ENCODE measurements at regions not wholly inside any gene's neighbourhood (a gene's known extent, or its start where the extent isn't known, plus 50 kb on each side); places are given as distances from the start of the nearest gene placed in this dataset.

GRCh38 chr6:137403443-137403842, 90.8 kb downstream of the OLIG3 start:
- no peak for TF ChIP-seq POLR2A (IDR thresholded peaks at IDR 0.05)
- TF ChIP-seq CTCF (IDR thresholded peaks at IDR 0.05): no peak
- TF ChIP-seq POLR2AphosphoS5 (IDR thresholded peaks at IDR 0.05): no peak
